ENCODE measurements at regions not wholly inside any gene's neighbourhood (a gene's known extent, or its start where the extent isn't known, plus 50 kb on each side); places are given as distances from the start of the nearest gene placed in this dataset.

DNA sequence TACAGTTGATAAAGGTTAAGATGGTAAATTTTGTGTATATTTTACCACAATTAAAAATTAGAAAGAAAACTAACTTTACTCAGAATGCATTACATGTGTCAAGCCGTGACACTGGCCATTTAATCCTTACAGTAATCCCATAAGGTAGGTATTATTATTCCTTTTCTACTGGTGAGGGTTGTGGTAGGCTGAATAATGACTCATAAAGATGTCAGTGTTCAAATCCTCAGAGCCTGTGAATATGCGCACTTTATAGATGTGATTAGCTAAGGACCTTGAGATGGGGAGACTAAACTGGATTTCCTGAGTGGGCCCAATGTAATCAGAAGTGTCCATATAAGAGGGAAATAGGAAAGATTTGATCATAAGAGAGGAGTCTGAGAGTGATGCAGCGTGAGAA, 288.1 kb downstream of the TMEM167A start:
- TF ChIP-seq, protein P1, sequence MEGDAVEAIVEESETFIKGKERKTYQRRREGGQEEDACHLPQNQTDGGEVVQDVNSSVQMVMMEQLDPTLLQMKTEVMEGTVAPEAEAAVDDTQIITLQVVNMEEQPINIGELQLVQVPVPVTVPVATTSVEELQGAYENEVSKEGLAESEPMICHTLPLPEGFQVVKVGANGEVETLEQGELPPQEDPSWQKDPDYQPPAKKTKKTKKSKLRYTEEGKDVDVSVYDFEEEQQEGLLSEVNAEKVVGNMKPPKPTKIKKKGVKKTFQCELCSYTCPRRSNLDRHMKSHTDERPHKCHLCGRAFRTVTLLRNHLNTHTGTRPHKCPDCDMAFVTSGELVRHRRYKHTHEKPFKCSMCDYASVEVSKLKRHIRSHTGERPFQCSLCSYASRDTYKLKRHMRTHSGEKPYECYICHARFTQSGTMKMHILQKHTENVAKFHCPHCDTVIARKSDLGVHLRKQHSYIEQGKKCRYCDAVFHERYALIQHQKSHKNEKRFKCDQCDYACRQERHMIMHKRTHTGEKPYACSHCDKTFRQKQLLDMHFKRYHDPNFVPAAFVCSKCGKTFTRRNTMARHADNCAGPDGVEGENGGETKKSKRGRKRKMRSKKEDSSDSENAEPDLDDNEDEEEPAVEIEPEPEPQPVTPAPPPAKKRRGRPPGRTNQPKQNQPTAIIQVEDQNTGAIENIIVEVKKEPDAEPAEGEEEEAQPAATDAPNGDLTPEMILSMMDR (IDR thresholded peaks at IDR 0.05): no peak
- TF ChIP-seq POLR2A (IDR thresholded peaks at IDR 0.05): no peak

Measured in uterus (tissue), 2 donors.